ENCODE measurements at regions not wholly inside any gene's neighbourhood (a gene's known extent, or its start where the extent isn't known, plus 50 kb on each side); places are given as distances from the start of the nearest gene placed in this dataset.

- Histone ChIP-seq H3K9ac (no peak overlapping the region), H3K4me1 (ENCODE audit: low read depth, poor library complexity, severe bottlenecking) (no peaks in the 10 kb centered on the region), H3K79me2 (ENCODE audit: insufficient read depth, low read depth) (no peaks in the 10 kb centered on the region), H3K27ac (no peak overlapping the region), H3K27me3 (ENCODE audit: insufficient read depth, low read depth) (no peaks in the 10 kb centered on the region), H3K4me2 (no peak overlapping the region), H3K36me3 (ENCODE audit: insufficient read depth) (no peaks in the 10 kb centered on the region), H4K20me1 (ENCODE audit: insufficient read depth) (no peaks in the 10 kb centered on the region), H3K4me3 (IDR thresholded peaks at IDR 0.05; ENCODE audit: insufficient read depth, low read depth, low read length) (no peak overlapping the region), H2AFZ (ENCODE audit: low read depth) (no peak overlapping the region)
- TF ChIP-seq CTCF (conservative IDR thresholded peaks at IDR 0.05; ENCODE audit: low read depth, low read length): no peak
Measured at GRCh38 chr6:167226383-167226685, 64.8 kb upstream of the UNC93A start.

GRCh38 chr6:167226791-167227190, 64.3 kb upstream of the UNC93A start:
- Histone ChIP-seq H3K79me2 (ENCODE audit: insufficient read depth, low read depth) (no peaks in the 10 kb centered on the region), H3K9ac (no peak overlapping the region), H3K4me1 (ENCODE audit: low read depth, poor library complexity, severe bottlenecking) (no peaks in the 10 kb centered on the region), H3K27ac (no peak overlapping the region), H3K27me3 (ENCODE audit: insufficient read depth, low read depth) (no peaks in the 10 kb centered on the region), H3K4me2 (no peak overlapping the region), H4K20me1 (ENCODE audit: insufficient read depth) (no peaks in the 10 kb centered on the region), H2AFZ (ENCODE audit: low read depth) (no peak overlapping the region), H3K36me3 (ENCODE audit: insufficient read depth) (no peaks in the 10 kb centered on the region), H3K4me3 (IDR thresholded peaks at IDR 0.05; ENCODE audit: insufficient read depth, low read depth, low read length) (no peak overlapping the region)
- no peak for TF ChIP-seq CTCF (conservative IDR thresholded peaks at IDR 0.05; ENCODE audit: low read depth, low read length)

GRCh38 chr6:167227984-167228383, 63.1 kb upstream of the UNC93A start:
- Histone ChIP-seq H3K27me3 (ENCODE audit: insufficient read depth, low read depth) (no peaks in the 10 kb centered on the region), H2AFZ (ENCODE audit: low read depth) (no peak overlapping the region), H3K4me2 (no peak overlapping the region), H3K79me2 (ENCODE audit: insufficient read depth, low read depth) (no peaks in the 10 kb centered on the region), H3K27ac (no peak overlapping the region), H3K4me3 (IDR thresholded peaks at IDR 0.05; ENCODE audit: insufficient read depth, low read depth, low read length) (no peak overlapping the region), H3K9ac (no peak overlapping the region), H3K4me1 (ENCODE audit: low read depth, poor library complexity, severe bottlenecking) (no peaks in the 10 kb centered on the region), H3K36me3 (ENCODE audit: insufficient read depth) (no peaks in the 10 kb centered on the region), H4K20me1 (ENCODE audit: insufficient read depth) (no peaks in the 10 kb centered on the region)
- TF ChIP-seq CTCF (conservative IDR thresholded peaks at IDR 0.05; ENCODE audit: low read depth, low read length): no peak

- TF ChIP-seq CTCF (conservative IDR thresholded peaks at IDR 0.05; ENCODE audit: low read depth, low read length): no peak
- no peak overlapping the region for H3K27ac ChIP-seq
- no peaks in the 10 kb centered on the region for H3K4me1 ChIP-seq (ENCODE audit: low read depth, poor library complexity, severe bottlenecking)
- no peaks in the 10 kb centered on the region for H3K79me2 ChIP-seq (ENCODE audit: insufficient read depth, low read depth)
- H3K4me3 ChIP-seq (IDR thresholded peaks at IDR 0.05; ENCODE audit: insufficient read depth, low read depth, low read length): no peak overlapping the region
- H3K36me3 ChIP-seq (ENCODE audit: insufficient read depth): no peaks in the 10 kb centered on the region
- no peaks in the 10 kb centered on the region for H4K20me1 ChIP-seq (ENCODE audit: insufficient read depth)
- H3K4me2 ChIP-seq: no peak overlapping the region
- H3K9ac ChIP-seq: no peak overlapping the region
- H3K27me3 ChIP-seq (ENCODE audit: insufficient read depth, low read depth): no peaks in the 10 kb centered on the region
- no peak overlapping the region for H2AFZ ChIP-seq (ENCODE audit: low read depth)
Measured at GRCh38 chr6:167229586-167229985, 61.5 kb upstream of the UNC93A start.

- no peak for TF ChIP-seq CTCF (conservative IDR thresholded peaks at IDR 0.05; ENCODE audit: low read depth, low read length)
- H3K9ac ChIP-seq: no peak overlapping the region
- no peaks in the 10 kb centered on the region for H3K79me2 ChIP-seq (ENCODE audit: insufficient read depth, low read depth)
- no peaks in the 10 kb centered on the region for H3K36me3 ChIP-seq (ENCODE audit: insufficient read depth)
- no peak overlapping the region for H3K4me2 ChIP-seq
- H3K27me3 ChIP-seq (ENCODE audit: insufficient read depth, low read depth): no peaks in the 10 kb centered on the region
- no peak overlapping the region for H3K4me3 ChIP-seq (IDR thresholded peaks at IDR 0.05; ENCODE audit: insufficient read depth, low read depth, low read length)
- no peaks in the 10 kb centered on the region for H3K4me1 ChIP-seq (ENCODE audit: low read depth, poor library complexity, severe bottlenecking)
- H3K27ac ChIP-seq: no peak overlapping the region
- no peaks in the 10 kb centered on the region for H4K20me1 ChIP-seq (ENCODE audit: insufficient read depth)
- no peak overlapping the region for H2AFZ ChIP-seq (ENCODE audit: low read depth)
Measured at GRCh38 chr6:167230288-167230687, 60.8 kb upstream of the UNC93A start.
